GM12873 (cell line): ENCODE measurements at regions not wholly inside any gene's neighbourhood (a gene's known extent, or its start where the extent isn't known, plus 50 kb on each side); places are given as distances from the start of the nearest gene placed in this dataset.

Experiments
- CTCF ChIP-seq: IDR thresholded peaks from 2 replicates; pipeline ENCODE4 v1.5.1; 2012; ENCODE audit warnings: low read depth, mild to moderate bottlenecking, moderate library complexity, low read length, control low read depth; ENCODE audit not compliant: insufficient read depth; ENCODE audit errors: missing control alignments

- TF ChIP-seq CTCF: no peak
Observed at GRCh38 chr6:6931071-6932025, 176.4 kb upstream of the RREB1 start.

- no peak for TF ChIP-seq CTCF
Observed at GRCh38 chr6:6932341-6932740, 175.4 kb upstream of the RREB1 start.

DNA sequence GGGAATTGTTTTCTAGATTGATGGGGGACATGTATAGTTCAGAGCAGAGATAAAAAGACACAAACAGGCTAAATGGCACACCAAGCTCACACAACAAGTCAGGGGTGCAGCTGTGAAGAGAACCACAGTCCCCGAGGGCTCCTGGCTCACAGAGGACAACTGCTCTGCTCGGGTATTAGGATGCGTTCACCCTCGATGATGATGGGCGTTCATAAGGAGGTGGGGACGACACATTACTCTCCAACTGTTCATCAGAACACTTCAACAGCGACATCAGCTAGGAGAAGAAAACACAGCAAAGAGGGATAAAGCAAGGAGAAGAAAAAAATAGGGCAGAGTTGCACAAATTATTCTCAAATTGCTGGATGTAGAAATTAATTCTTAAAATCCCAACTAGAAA, 174.8 kb upstream of the RREB1 start:
- no peak for TF ChIP-seq CTCF

DNA sequence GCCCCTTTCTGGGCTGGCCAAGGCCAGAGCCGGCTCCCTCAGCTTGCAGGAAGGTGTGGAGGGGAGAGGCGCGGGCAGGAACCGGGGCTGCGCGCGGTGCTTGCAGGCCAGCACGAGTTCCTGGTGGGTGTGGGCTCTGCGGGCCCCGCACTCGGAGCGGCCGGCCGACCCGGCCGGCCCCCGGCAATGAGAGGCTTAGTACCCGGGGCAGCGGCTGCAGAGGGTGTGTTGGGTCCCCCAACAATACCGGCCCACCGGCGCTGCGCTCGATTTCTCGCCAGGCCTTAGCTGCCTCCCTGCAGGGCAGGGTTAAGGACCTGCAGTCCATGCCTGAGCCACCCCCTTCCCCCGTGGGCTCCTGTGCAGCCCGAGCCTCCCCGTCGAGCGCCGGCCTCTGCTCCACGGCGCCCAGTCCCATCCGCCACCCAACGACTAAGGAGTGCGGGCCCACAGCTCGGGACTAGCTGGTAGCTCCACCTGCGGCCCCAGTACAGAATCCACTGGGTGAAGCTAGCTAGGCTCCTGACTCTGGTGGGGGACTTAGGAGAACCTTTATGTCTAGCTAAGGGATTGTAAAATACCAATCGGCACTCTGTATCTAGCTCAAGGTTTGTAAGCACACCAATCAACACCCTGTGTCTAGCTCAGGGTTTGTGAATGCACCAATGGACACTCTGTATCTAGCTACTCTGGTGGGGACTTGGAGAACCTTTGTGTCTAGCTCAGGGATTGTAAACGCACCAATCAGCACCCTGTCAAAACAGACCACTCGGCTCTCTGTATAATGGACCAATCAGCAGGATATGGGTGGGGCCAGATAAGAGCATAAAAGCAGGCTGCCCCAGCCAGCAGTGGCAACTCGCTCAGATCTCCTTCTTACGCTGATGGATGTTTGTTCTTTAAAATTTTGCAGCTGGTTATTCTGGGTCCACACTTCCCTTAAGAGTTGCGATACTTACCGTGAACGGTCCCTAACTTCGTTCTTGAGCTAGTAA, 167.4 kb upstream of the RREB1 start:
- no peak for TF ChIP-seq CTCF

DNA sequence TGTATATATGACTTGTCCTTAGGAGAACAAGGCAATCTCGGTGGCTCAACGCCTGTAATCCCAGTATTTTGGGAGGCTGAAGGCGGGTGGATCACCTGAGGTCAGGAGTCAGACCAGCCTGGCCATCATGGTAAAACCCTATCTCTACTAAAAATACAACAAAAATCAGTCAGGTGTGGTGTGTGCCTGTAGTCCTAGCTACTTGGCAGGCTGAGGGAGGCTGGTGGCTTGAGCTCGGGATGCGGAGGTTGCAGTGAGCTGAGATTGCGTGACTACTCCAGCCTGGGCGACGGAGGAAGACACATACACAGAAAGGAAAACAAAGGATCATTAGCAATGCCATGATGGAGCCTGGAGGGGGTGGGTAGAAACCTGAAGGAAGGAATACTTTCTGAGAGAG, 166.6 kb upstream of the RREB1 start:
- TF ChIP-seq CTCF: no peak

DNA sequence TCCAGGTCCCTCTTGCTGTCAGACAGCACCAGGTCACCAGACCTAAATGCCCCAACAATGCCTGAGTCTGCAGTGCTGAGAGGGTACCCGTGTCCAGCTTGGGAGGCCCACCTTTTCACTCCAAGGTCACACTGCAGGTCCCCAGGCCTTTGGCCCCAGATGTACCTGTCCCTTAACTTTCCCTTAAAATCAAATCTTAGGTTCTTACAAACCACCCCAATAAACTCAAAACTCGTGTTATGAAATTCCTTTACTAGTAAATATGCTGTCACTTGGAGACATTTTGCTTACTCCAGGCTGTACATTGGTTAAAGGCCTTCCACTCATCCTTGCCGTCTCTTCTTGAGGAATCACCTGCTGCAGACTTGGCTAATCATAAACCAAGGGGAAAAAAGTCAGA, 165.7 kb upstream of the RREB1 start:
- TF ChIP-seq CTCF: no peak

GRCh38 chr6:6942831-6943230, 164.9 kb upstream of the RREB1 start:
- TF ChIP-seq CTCF: no peak
